Vagina (tissue), 2 donors: ENCODE measurements at regions not wholly inside any gene's neighbourhood (a gene's known extent, or its start where the extent isn't known, plus 50 kb on each side); places are given as distances from the start of the nearest gene placed in this dataset.

Source experiments
- CTCF ChIP-seq, 3 experiments: fragments of 450-650 bp in 2 of 3; fragments of 200-600 bp in 1 of 3; sonication (generic) in 1 of 3; IDR thresholded peaks; one replicate each; pipeline ENCODE4 v1.5.1; 2017 to 2019; ENCODE audit warnings: antibody characterized with exemption in 3 of 3, mild to moderate bottlenecking in 2 of 3, moderate library complexity in 2 of 3
- POLR2A ChIP-seq, 2 donors: fragments of 450-650 bp; IDR thresholded peaks; one replicate each; pipeline ENCODE4 v1.6.1; 2017; ENCODE audit warnings: antibody characterized with exemption in 2 of 2, mild to moderate bottlenecking in 2 of 2, moderate library complexity in 2 of 2
- POLR2AphosphoS5 ChIP-seq, 2 donors: sonication (generic); formaldehyde crosslinking; IDR thresholded peaks; one replicate each; pipeline ENCODE4 v1.9.0; 2017; ENCODE audit warnings: antibody characterized with exemption in 2 of 2, mild to moderate bottlenecking in 2 of 2, low read depth in 1 of 2; ENCODE audit not compliant: insufficient read depth in 1 of 2

- TF ChIP-seq CTCF (IDR thresholded peaks at IDR 0.05) (no peak), POLR2AphosphoS5 (IDR thresholded peaks at IDR 0.05; ENCODE audit: insufficient read depth in 1 of 2, low read depth in 1 of 2) (no peak), POLR2A (IDR thresholded peaks at IDR 0.05) (no peak)
These were observed 79.0 kb downstream of the MRPL14 start for GRCh38 chr6:44048277-44048676.
